ENCODE measurements at regions not wholly inside any gene's neighbourhood (a gene's known extent, or its start where the extent isn't known, plus 50 kb on each side); places are given as distances from the start of the nearest gene placed in this dataset.

DNA sequence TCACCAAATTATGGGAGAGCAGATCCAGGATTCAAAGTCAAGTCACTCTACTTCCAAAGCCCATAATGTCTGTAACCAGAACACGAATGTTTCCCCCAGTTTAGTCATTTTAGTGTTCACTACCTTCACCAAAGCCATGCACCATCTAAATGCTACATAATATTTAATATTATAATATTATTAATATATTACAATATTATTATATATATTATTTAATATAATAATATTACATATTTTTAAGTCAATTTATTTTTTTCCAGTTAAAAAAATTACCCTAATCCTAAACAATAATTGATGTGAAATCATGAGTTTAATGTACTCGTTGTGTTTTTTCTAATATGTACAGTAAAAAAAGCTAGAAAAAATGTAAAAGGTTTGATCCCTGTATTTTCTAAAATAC lies 276.6 kb upstream of the TBL1XR1 start:
- TF ChIP-seq POLR2A (IDR thresholded peaks at IDR 0.05): no peak
- no peaks in the 10 kb centered on the region for H3K9me3 ChIP-seq
- no peak overlapping the region for H3K27ac ChIP-seq
- H3K36me3 ChIP-seq: no peaks in the 10 kb centered on the region
- H3K4me1 ChIP-seq: peaks cover 0 to 18% (median 7%) of the 10 kb centered on the region in 12 donors
- no peaks in the 10 kb centered on the region for H3K27me3 ChIP-seq
- DNase-seq (no peak), ATAC-seq (no peak)
- intact Hi-C loops (cut with DNase I): loop anchor here in 1 of 10 donors (10.0 kb wide), 1 partner anchor 279 kb away; the partner anchor contains the start of gene TBL1XR1
- H3K4me3 ChIP-seq: no peak overlapping the region
- WGBS, 4 donors: 95 to 100% (median 99%) methylated on average over 2 of the region's 2 CpGs

DNA sequence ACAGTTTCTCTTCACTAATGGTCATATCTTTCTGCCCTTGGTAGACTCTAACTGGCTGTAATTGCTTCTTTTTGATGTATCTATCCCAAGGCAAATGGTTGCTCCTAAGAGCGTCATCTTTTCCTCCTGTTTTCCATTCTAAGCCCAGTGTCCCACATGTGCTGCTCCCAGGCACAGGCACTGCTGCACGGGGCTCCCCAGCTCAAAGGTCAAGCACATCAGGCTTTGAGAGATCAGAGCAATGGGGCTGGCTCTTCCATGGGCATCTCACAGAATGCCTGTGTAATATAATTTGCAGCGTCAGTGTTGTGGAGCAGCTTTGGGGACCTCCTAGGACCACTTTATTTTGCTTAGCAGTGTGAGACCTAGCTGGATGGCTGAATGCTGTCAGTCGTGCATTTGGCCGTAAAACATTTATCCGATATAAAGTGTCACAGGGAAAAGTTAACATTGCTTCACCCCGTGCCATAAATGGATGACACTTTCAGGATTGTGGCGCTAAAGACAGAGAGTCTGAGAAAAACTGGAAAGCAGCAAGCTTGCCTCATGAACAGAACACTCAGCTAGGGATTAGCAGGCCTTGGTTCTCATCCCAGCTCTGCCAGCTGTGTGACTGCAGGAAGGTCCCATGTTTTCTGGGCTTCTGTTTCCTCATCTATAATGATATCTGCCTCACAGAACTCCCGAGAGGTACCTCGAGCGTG lies 277.5 kb upstream of the TBL1XR1 start:
- no peaks in the 10 kb centered on the region for H3K27me3 ChIP-seq
- no peak for ATAC-seq
- DNase-seq: no peak
- 90 to 93% (median 92%) methylated on average over 11 of the region's 11 CpGs for WGBS, 4 donors
- no peak for TF ChIP-seq POLR2A (IDR thresholded peaks at IDR 0.05)
- TF ChIP-seq, protein P1, sequence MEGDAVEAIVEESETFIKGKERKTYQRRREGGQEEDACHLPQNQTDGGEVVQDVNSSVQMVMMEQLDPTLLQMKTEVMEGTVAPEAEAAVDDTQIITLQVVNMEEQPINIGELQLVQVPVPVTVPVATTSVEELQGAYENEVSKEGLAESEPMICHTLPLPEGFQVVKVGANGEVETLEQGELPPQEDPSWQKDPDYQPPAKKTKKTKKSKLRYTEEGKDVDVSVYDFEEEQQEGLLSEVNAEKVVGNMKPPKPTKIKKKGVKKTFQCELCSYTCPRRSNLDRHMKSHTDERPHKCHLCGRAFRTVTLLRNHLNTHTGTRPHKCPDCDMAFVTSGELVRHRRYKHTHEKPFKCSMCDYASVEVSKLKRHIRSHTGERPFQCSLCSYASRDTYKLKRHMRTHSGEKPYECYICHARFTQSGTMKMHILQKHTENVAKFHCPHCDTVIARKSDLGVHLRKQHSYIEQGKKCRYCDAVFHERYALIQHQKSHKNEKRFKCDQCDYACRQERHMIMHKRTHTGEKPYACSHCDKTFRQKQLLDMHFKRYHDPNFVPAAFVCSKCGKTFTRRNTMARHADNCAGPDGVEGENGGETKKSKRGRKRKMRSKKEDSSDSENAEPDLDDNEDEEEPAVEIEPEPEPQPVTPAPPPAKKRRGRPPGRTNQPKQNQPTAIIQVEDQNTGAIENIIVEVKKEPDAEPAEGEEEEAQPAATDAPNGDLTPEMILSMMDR (IDR thresholded peaks at IDR 0.05): no peak
- no peak overlapping the region for H3K27ac ChIP-seq
- no peaks in the 10 kb centered on the region for H3K36me3 ChIP-seq
- intact Hi-C loops (cut with DNase I): loop anchor here in 1 of 10 donors (5.0 to 10.0 kb wide), 2 partner anchors 113 to 280 kb away; partner anchors contain the start of gene TBL1XR1
- H3K4me3 ChIP-seq: no peak overlapping the region
- no peaks in the 10 kb centered on the region for H3K9me3 ChIP-seq
- peaks cover 0 to 22% (median 9%) of the 10 kb centered on the region in 12 donors for H3K4me1 ChIP-seq

DNA sequence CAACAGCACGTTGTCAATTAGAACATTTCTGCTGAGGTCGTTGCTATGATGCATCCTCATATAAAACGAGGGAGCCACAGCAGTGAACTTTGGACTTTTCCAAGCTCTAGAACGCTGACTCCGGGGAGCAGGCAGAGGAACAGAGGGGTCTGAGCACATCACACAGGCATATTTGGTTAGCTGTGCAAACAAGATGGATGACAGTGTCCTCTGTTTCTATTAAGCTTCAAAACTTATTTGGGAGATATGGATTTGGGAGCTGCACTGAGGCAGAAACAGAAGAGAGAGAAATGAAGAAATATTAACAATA lies 278.0 kb upstream of the TBL1XR1 start:
- no peaks in the 10 kb centered on the region for H3K9me3 ChIP-seq
- ATAC-seq: no peak
- WGBS, 4 donors: 75 to 82% (median 81%) methylated on average over 5 of the region's 5 CpGs

DNA sequence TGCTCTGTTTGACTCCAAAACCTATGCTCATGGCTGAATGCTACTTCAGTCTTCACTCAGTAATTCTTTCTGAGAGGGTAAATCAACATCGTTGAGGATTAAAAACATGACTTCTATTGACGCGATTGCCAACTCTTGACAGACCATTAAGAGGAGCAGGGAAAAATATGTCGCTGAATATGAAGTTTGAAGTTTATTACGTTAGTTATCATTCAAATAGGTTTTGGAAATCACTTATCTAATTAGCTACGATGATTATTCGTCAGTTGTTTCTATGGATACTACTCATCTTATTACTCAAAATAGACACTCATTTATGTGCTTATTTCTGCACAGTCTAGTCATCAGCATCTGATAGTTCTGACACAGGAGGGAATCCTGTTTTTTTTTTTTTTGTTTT lies 279.2 kb upstream of the TBL1XR1 start:
- intact Hi-C loops (cut with DNase I): loop anchor here in 1 of 10 donors (5.0 to 10.0 kb wide), 2 partner anchors 114 to 282 kb away; partner anchors contain the start of gene TBL1XR1
- no peak overlapping the region for H3K27ac ChIP-seq
- no peak for ATAC-seq
- no peaks in the 10 kb centered on the region for H3K9me3 ChIP-seq
- no peak overlapping the region for H3K4me3 ChIP-seq
- no peak for DNase-seq
- peaks cover 0 to 22% (median 9%) of the 10 kb centered on the region in 12 donors for H3K4me1 ChIP-seq
- no peak for TF ChIP-seq POLR2A (IDR thresholded peaks at IDR 0.05)
- TF ChIP-seq, protein P1 (IDR thresholded peaks at IDR 0.05): no peak
- H3K36me3 ChIP-seq: no peaks in the 10 kb centered on the region
- H3K27me3 ChIP-seq: no peaks in the 10 kb centered on the region
- WGBS, 4 donors: 95 to 96% (median 96%) methylated on average over 7 of the region's 7 CpGs

More for the DNA sequence above, 278.0 kb upstream of the TBL1XR1 start:
- H3K27me3 ChIP-seq: no peaks in the 10 kb centered on the region
- TF ChIP-seq POLR2A (IDR thresholded peaks at IDR 0.05): no peak
- TF ChIP-seq, protein P1 (IDR thresholded peaks at IDR 0.05): no peak
- H3K27ac ChIP-seq: no peak overlapping the region
- H3K4me1 ChIP-seq: peaks cover 0 to 22% (median 9%) of the 10 kb centered on the region in 12 donors
- no peaks in the 10 kb centered on the region for H3K36me3 ChIP-seq
- no peak for DNase-seq
- intact Hi-C loops (cut with DNase I): loop anchor here in 1 of 10 donors (5.0 to 10.0 kb wide), 2 partner anchors 113 to 281 kb away; partner anchors contain the start of gene TBL1XR1
- H3K4me3 ChIP-seq: no peak overlapping the region

All from heart left ventricle (tissue), 16 donors.